ENCODE measurements at regions not wholly inside any gene's neighbourhood (a gene's known extent, or its start where the extent isn't known, plus 50 kb on each side); places are given as distances from the start of the nearest gene placed in this dataset.

GRCh38 chr20:60246751-60247150 is 288.5 kb downstream of the CDH26 start:
- Histone ChIP-seq H3K4me3 (no peak overlapping the region), H3K36me3 (no peaks in the 10 kb centered on the region), H3K9me3 (replicated peaks) (no peaks in the 10 kb centered on the region), H3K27me3 (replicated peaks) (no peaks in the 10 kb centered on the region), H3K4me1 (replicated peaks) (peaks cover 45% of the 10 kb centered on the region), H3K27ac (no peak overlapping the region)
- no peak for DNase-seq (ENCODE audit: low read depth in 1 of 2, low spot score in 2 of 2)

- peak; percentile 85 to 95 for DNase-seq (ENCODE audit: low read depth in 1 of 2, low spot score in 2 of 2)
- peaks cover 27% of the 10 kb centered on the region for H3K4me1 ChIP-seq (replicated peaks)
- peak overlapping the region; percentile 87 for H3K27ac ChIP-seq
- no peaks in the 10 kb centered on the region for H3K36me3 ChIP-seq
- H3K9me3 ChIP-seq (replicated peaks): no peaks in the 10 kb centered on the region
- no peak overlapping the region for H3K4me3 ChIP-seq
- H3K27me3 ChIP-seq (replicated peaks): no peaks in the 10 kb centered on the region
Measured at GRCh38 chr20:60249436-60249835, 291.2 kb downstream of the CDH26 start.

GRCh38 chr20:60250251-60250650 is 292.0 kb downstream of the CDH26 start:
- Histone ChIP-seq H3K4me1 (replicated peaks) (peaks cover 32% of the 10 kb centered on the region), H3K36me3 (no peaks in the 10 kb centered on the region), H3K4me3 (no peak overlapping the region), H3K27ac (no peak overlapping the region; the same call in 1 of the 2 replicates), H3K9me3 (replicated peaks) (no peaks in the 10 kb centered on the region), H3K27me3 (replicated peaks) (no peaks in the 10 kb centered on the region; the same call in 1 of the 2 replicates)
- no peak for DNase-seq (ENCODE audit: low read depth in 1 of 2, low spot score in 2 of 2)

GRCh38 chr20:60252866-60253265 is 294.6 kb downstream of the CDH26 start:
- H3K27ac ChIP-seq: no peak overlapping the region
- no peaks in the 10 kb centered on the region for H3K36me3 ChIP-seq
- H3K4me3 ChIP-seq: no peak overlapping the region
- H3K27me3 ChIP-seq (replicated peaks): peaks cover under 1% of the 10 kb centered on the region; the same call in 1 of the 2 replicates
- peaks cover 35% of the 10 kb centered on the region for H3K4me1 ChIP-seq (replicated peaks)
- no peak for DNase-seq (ENCODE audit: low read depth in 1 of 2, low spot score in 2 of 2)
- H3K9me3 ChIP-seq (replicated peaks): no peaks in the 10 kb centered on the region

GRCh38 chr20:60253471-60253870 is 295.2 kb downstream of the CDH26 start:
- H3K27me3 ChIP-seq (replicated peaks): peaks cover 2% of the 10 kb centered on the region; the same call in 1 of the 2 replicates
- H3K36me3 ChIP-seq: no peaks in the 10 kb centered on the region
- no peaks in the 10 kb centered on the region for H3K9me3 ChIP-seq (replicated peaks)
- DNase-seq (ENCODE audit: low read depth in 1 of 2, low spot score in 2 of 2): no peak
- no peak overlapping the region for H3K4me3 ChIP-seq
- peaks cover 32% of the 10 kb centered on the region for H3K4me1 ChIP-seq (replicated peaks)
- H3K27ac ChIP-seq: no peak overlapping the region

GRCh38 chr20:60254901-60255411 is 296.7 kb downstream of the CDH26 start:
- H3K27me3 ChIP-seq (replicated peaks): peaks cover 2% of the 10 kb centered on the region; the same call in 1 of the 2 replicates
- H3K9me3 ChIP-seq (replicated peaks): no peaks in the 10 kb centered on the region
- peak in 1 of 2 experiments; percentile 11 for DNase-seq (ENCODE audit: low read depth in 1 of 2, low spot score in 2 of 2)
- H3K4me1 ChIP-seq (replicated peaks): peaks cover 17% of the 10 kb centered on the region
- H3K36me3 ChIP-seq: no peaks in the 10 kb centered on the region
- H3K4me3 ChIP-seq: no peak overlapping the region
- no peak overlapping the region for H3K27ac ChIP-seq

GRCh38 chr20:60255415-60255814 is 297.2 kb downstream of the CDH26 start:
- no peak overlapping the region for H3K4me3 ChIP-seq
- no peaks in the 10 kb centered on the region for H3K9me3 ChIP-seq (replicated peaks)
- H3K27ac ChIP-seq: no peak overlapping the region
- peaks cover 3% of the 10 kb centered on the region; the same call in 1 of the 2 replicates for H3K27me3 ChIP-seq (replicated peaks)
- no peak for DNase-seq (ENCODE audit: low read depth in 1 of 2, low spot score in 2 of 2)
- no peaks in the 10 kb centered on the region for H3K36me3 ChIP-seq
- peaks cover 13% of the 10 kb centered on the region for H3K4me1 ChIP-seq (replicated peaks)

- Histone ChIP-seq H3K27me3 (replicated peaks) (peaks cover 6% of the 10 kb centered on the region; the same call in 1 of the 2 replicates), H3K4me3 (no peak overlapping the region), H3K4me1 (replicated peaks) (peaks cover 8% of the 10 kb centered on the region), H3K36me3 (no peaks in the 10 kb centered on the region), H3K9me3 (replicated peaks) (no peaks in the 10 kb centered on the region), H3K27ac (no peak overlapping the region)
- DNase-seq (ENCODE audit: low read depth in 1 of 2, low spot score in 2 of 2): no peak
Measured at GRCh38 chr20:60255866-60256265, 297.6 kb downstream of the CDH26 start.

GRCh38 chr20:60256811-60257210 is 298.6 kb downstream of the CDH26 start:
- H3K4me3 ChIP-seq: no peak overlapping the region
- H3K27me3 ChIP-seq (replicated peaks): peaks cover 12% of the 10 kb centered on the region
- no peaks in the 10 kb centered on the region for H3K36me3 ChIP-seq
- H3K9me3 ChIP-seq (replicated peaks): no peaks in the 10 kb centered on the region
- H3K4me1 ChIP-seq (replicated peaks): peaks cover 8% of the 10 kb centered on the region
- no peak overlapping the region for H3K27ac ChIP-seq
- no peak for DNase-seq (ENCODE audit: low read depth in 1 of 2, low spot score in 2 of 2)

- no peaks in the 10 kb centered on the region for H3K36me3 ChIP-seq
- peaks cover 16% of the 10 kb centered on the region for H3K27me3 ChIP-seq (replicated peaks)
- H3K4me3 ChIP-seq: no peak overlapping the region
- H3K9me3 ChIP-seq (replicated peaks): no peaks in the 10 kb centered on the region
- DNase-seq (ENCODE audit: low read depth in 1 of 2, low spot score in 2 of 2): no peak
- no peak overlapping the region for H3K27ac ChIP-seq
- H3K4me1 ChIP-seq (replicated peaks): peaks cover 8% of the 10 kb centered on the region
Measured at GRCh38 chr20:60257671-60258070, 299.4 kb downstream of the CDH26 start.

GRCh38 chr20:60258255-60258863 is 300.1 kb downstream of the CDH26 start:
- peaks cover 8% of the 10 kb centered on the region for H3K4me1 ChIP-seq (replicated peaks)
- H3K27ac ChIP-seq: no peak overlapping the region
- H3K36me3 ChIP-seq: no peaks in the 10 kb centered on the region
- no peak overlapping the region for H3K4me3 ChIP-seq
- H3K9me3 ChIP-seq (replicated peaks): no peaks in the 10 kb centered on the region; the same call in 1 of the 2 replicates
- H3K27me3 ChIP-seq (replicated peaks): peaks cover 19% of the 10 kb centered on the region
- no peak for DNase-seq (ENCODE audit: low read depth in 1 of 2, low spot score in 2 of 2)

GRCh38 chr20:60261333-60261732 is 303.1 kb downstream of the CDH26 start:
- peaks cover 24% of the 10 kb centered on the region for H3K27me3 ChIP-seq (replicated peaks)
- no peak overlapping the region for H3K4me3 ChIP-seq
- no peak overlapping the region for H3K27ac ChIP-seq
- H3K9me3 ChIP-seq (replicated peaks): no peaks in the 10 kb centered on the region; the same call in 1 of the 2 replicates
- H3K36me3 ChIP-seq: no peaks in the 10 kb centered on the region
- H3K4me1 ChIP-seq (replicated peaks): no peaks in the 10 kb centered on the region
- DNase-seq (ENCODE audit: low read depth in 1 of 2, low spot score in 2 of 2): no peak

- no peak for DNase-seq (ENCODE audit: low read depth in 1 of 2, low spot score in 2 of 2)
- Histone ChIP-seq H3K27me3 (replicated peaks) (peaks cover 24% of the 10 kb centered on the region), H3K27ac (no peak overlapping the region), H3K4me1 (replicated peaks) (no peaks in the 10 kb centered on the region), H3K9me3 (replicated peaks) (no peaks in the 10 kb centered on the region; the same call in 1 of the 2 replicates), H3K4me3 (no peak overlapping the region), H3K36me3 (no peaks in the 10 kb centered on the region)
Measured at GRCh38 chr20:60262967-60263603, 304.9 kb downstream of the CDH26 start.
